ENCODE measurements at regions not wholly inside any gene's neighbourhood (a gene's known extent, or its start where the extent isn't known, plus 50 kb on each side); places are given as distances from the start of the nearest gene placed in this dataset.
"Not testable (repeated sequence)": the region's sequence is repeated elsewhere in the genome, so short reads cannot be mapped to it uniquely, and the experiment has no call there.

DNA sequence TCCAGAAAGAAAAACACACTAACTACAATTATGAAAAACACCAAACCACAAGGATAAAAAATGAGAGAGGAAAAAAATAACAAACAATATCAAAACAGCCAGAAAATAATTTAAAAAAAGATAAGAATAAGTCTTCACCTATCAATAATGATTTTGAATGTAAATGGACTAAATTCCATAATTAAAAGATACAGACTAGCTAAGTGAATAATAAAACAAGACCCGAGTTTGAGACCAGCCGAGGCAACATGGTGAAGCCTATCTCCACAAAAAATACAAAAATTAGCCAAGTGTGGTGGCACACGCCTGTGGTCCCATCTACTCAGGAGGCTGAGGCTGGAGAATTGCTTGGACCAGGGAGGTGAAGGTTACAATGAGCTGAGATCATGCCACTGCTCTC, 131.1 kb downstream of the MTERF1 start:
- no peak for DNase-seq (ENCODE audit: low read depth)
- no peak overlapping the region for H3K4me3 ChIP-seq (replicated peaks; ENCODE audit: low read depth, low read length)
- TF ChIP-seq, protein P1, sequence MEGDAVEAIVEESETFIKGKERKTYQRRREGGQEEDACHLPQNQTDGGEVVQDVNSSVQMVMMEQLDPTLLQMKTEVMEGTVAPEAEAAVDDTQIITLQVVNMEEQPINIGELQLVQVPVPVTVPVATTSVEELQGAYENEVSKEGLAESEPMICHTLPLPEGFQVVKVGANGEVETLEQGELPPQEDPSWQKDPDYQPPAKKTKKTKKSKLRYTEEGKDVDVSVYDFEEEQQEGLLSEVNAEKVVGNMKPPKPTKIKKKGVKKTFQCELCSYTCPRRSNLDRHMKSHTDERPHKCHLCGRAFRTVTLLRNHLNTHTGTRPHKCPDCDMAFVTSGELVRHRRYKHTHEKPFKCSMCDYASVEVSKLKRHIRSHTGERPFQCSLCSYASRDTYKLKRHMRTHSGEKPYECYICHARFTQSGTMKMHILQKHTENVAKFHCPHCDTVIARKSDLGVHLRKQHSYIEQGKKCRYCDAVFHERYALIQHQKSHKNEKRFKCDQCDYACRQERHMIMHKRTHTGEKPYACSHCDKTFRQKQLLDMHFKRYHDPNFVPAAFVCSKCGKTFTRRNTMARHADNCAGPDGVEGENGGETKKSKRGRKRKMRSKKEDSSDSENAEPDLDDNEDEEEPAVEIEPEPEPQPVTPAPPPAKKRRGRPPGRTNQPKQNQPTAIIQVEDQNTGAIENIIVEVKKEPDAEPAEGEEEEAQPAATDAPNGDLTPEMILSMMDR (IDR thresholded peaks at IDR 0.05; ENCODE audit: low read length, missing control alignments) = no peak

DNA sequence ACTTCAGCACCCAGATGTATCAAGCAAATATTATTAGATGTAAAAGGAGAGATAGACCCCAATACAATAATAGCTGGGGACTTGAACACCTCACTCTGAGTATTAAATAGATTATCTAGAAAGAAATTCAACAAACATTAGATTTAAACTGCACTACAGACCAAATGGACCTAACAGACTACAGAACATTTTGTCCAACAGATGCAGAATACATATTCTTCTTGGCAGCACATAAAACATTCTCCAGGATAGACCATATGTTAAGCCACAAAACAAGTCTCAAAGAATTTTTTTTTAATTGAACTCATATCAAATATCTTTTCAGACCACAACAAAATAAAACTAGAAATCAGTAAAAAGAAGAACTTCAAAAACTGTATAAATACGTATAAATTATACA, 130.4 kb downstream of the MTERF1 start:
- TF ChIP-seq, protein P1 (IDR thresholded peaks at IDR 0.05; ENCODE audit: low read length, missing control alignments) = no peak
- DNase-seq (ENCODE audit: low read depth) = no peak
- no peak overlapping the region for H3K4me3 ChIP-seq (replicated peaks; ENCODE audit: low read depth, low read length)

DNA sequence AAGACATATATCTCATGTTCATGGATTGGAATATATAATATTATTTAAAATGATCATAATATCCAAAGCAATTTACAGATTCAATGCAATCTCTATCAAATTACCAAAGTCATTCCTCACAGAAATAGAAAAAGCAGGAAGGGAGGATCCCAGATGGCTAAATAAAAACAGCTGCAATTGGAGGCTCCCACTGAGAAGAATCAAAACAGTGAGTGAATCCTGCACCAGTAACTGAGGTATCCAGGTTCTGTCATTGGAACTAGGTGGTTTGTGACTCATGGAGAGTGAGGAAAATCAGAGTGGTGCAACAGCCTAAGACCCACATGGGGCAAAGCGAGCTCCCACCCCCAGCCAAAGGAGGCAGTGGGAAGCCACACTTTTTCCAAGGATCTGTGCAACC, 128.4 kb downstream of the MTERF1 start:
- TF ChIP-seq, protein P1 (IDR thresholded peaks at IDR 0.05; ENCODE audit: low read length, missing control alignments) = no peak
- no peak overlapping the region for H3K4me3 ChIP-seq (replicated peaks; ENCODE audit: low read depth, low read length)
- no peak for DNase-seq (ENCODE audit: low read depth)

DNA sequence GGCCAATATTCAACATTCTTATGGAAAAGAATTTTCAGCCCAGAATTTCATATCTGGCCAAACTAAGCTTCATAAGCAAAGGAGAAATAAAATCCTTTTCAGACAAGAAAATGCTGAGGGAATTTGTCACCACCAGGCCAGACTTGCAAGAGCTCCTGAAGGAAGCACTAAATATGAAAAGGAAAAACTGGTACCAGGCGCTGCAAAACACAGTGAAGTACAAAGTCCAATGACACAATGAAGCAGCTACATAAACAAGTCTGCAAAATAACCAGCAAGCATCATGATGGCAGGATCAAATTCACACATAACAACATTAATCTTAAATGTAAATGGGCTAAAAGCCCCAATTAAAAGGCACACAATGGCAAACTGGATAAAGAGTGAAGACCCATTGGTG, 126.2 kb downstream of the MTERF1 start:
- not testable (repeated sequence) for H3K4me3 ChIP-seq (replicated peaks; ENCODE audit: low read depth, low read length); DNase-seq (ENCODE audit: low read depth)

DNA sequence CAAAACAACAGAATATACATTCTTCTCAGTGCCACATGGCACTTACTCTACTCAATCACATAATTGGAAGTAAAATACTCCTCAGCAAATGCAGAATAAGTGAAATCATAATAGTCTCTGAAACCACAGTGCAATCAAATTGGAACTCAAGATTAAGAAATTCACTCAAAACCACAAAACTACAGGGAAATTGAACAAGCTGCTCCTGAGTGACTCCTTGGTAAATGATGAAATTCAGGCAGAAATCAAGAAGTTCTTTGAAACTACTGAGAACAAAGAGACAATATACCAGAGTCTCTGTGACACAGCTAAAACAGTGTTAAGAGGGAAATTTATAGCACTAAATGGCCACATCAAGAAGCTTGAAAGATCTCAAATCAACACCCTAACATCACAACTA, 125.4 kb downstream of the MTERF1 start:
- DNase-seq (ENCODE audit: low read depth) = peak; percentile 14
- H3K4me3 ChIP-seq (replicated peaks; ENCODE audit: low read depth, low read length) = not testable (repeated sequence)

DNA sequence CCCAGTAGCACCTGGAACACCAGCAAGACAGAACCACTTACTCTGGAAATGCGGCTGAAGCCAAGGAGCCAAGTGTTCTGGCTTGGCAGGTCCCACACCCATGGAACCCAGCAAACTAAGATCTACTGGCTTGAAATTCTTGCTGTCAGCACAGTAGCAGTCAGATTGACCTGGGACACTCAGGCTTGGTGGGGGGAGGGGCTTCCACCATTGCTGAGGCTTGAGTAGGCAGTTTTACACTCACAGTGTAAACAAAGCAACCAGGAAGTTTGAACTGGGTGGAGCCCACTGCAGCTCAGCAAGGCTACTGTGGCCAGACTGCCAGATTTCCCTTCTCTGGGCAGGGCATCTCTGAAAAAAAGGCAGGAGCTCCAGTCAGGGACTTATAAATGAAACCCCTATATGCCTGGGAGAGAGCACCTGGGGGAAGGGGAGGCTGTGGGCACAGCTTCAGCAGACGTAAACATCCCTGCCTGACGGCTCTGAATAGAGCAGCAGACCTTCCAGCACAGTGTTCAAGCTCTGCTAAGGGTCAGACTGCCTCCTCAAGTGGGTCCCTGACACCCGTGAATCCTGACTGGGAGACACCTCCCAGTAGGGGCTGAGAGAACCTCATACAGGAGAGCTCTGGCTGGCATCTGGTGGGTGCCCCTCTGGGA, 121.2 kb downstream of the MTERF1 start:
- no peak overlapping the region for H3K4me3 ChIP-seq (replicated peaks; ENCODE audit: low read depth, low read length)
- TF ChIP-seq, protein P1 (IDR thresholded peaks at IDR 0.05; ENCODE audit: low read length, missing control alignments) = no peak
- peak; percentile 29 for DNase-seq (ENCODE audit: low read depth)

DNA sequence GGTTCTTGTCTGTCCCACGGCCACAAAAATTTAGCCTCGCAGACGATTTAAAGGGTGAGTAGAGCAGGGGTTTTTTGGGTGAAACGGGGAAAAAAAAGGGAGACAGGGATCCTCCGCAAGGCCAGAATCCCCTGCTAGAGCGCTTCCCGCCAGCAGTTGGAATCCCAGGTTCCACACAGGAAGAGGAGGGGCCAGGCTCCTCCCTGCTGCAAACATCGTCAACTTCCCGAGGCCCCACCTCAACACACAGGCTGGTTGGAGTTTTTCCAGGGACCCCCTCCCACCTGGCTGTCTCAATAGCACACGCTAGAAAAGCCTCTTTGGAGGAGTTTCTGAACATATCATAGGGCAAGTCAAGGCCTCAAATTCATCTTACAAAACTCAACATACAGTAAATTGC, 112.7 kb downstream of the MTERF1 start:
- no peak overlapping the region for H3K4me3 ChIP-seq (replicated peaks; ENCODE audit: low read depth, low read length)
- TF ChIP-seq, protein P1 (IDR thresholded peaks at IDR 0.05; ENCODE audit: low read length, missing control alignments) = no peak

DNA sequence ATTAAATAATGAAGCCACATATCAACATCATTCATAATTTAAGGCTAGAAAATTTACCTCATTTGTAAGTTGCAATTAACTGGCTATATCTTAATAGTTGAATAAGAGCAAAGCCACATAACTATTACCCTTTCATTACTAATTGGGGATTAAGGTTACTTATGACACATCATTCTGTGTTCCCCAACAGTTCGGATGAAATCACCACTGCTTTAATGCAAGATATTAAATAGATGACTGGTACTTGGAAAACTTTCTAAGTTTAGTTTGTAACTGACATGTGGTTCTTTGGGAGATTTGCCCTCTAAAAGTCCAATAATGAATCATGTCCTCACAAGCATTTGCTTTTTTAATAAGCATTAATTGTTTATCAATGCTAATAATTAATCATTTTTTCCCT, 109.1 kb downstream of the MTERF1 start:
- no peak overlapping the region for H3K4me3 ChIP-seq (replicated peaks; ENCODE audit: low read depth, low read length)
- no peak for DNase-seq (ENCODE audit: low read depth)
- TF ChIP-seq, protein P1 (IDR thresholded peaks at IDR 0.05; ENCODE audit: low read length, missing control alignments) = no peak

More for the DNA sequence above, 112.7 kb downstream of the MTERF1 start:
- no peak for DNase-seq (ENCODE audit: low read depth)
